ENCODE measurements at regions not wholly inside any gene's neighbourhood (a gene's known extent, or its start where the extent isn't known, plus 50 kb on each side); places are given as distances from the start of the nearest gene placed in this dataset.

- WGBS (ENCODE audit: low lambda C conversion rate, missing lambda C conversion rate), result 16% methylated on average over 1 of the region's 1 CpG
- no peaks in the 10 kb centered on the region for H3K27me3 ChIP-seq
- H4K20me1 ChIP-seq (ENCODE audit: insufficient read depth, poor library complexity, severe bottlenecking), result no peaks in the 10 kb centered on the region
- H3K4me1 ChIP-seq (ENCODE audit: insufficient read depth), result peaks cover 19% of the 10 kb centered on the region
- no peaks in the 10 kb centered on the region for H3K36me3 ChIP-seq (replicated peaks; ENCODE audit: insufficient read depth, low read depth)
- H3K9me2 ChIP-seq (replicated peaks; ENCODE audit: insufficient read depth), result no peaks in the 10 kb centered on the region
- H3K9me3 ChIP-seq (ENCODE audit: low read depth), result no peaks in the 10 kb centered on the region
- DNase-seq (ENCODE audit: low spot score), result no peak
- no peak overlapping the region for H3K27ac ChIP-seq
- no peak overlapping the region for H3K4me2 ChIP-seq
- H3K79me2 ChIP-seq, result no peaks in the 10 kb centered on the region
- TF ChIP-seq EZH2 (IDR thresholded peaks at IDR 0.05; ENCODE audit: borderline replicate concordance), result no peak
- no peak for TF ChIP-seq EZH2phosphoT487 (IDR thresholded peaks at IDR 0.05; ENCODE audit: low read depth, severe bottlenecking, unreplicated experiment)
- no peak for TF ChIP-seq CTCF (IDR thresholded peaks at IDR 0.05; ENCODE audit: poor library complexity)
- H3K4me3 ChIP-seq, result no peak overlapping the region
- no peak overlapping the region for H2AFZ ChIP-seq
Measured at GRCh38 chr2:5888126-5888525, 195.9 kb downstream of the SOX11 start.

- Histone ChIP-seq H3K4me2 (peak overlapping the region; percentile 14), H3K9me3 (ENCODE audit: low read depth) (no peaks in the 10 kb centered on the region), H3K4me3 (no peak overlapping the region), H4K20me1 (ENCODE audit: insufficient read depth, poor library complexity, severe bottlenecking) (no peaks in the 10 kb centered on the region), H3K9me2 (replicated peaks; ENCODE audit: insufficient read depth) (no peaks in the 10 kb centered on the region), H3K4me1 (ENCODE audit: insufficient read depth) (peaks cover 19% of the 10 kb centered on the region), H3K27ac (no peak overlapping the region), H2AFZ (no peak overlapping the region), H3K27me3 (no peaks in the 10 kb centered on the region), H3K79me2 (no peaks in the 10 kb centered on the region), H3K36me3 (replicated peaks; ENCODE audit: insufficient read depth, low read depth) (no peaks in the 10 kb centered on the region)
- DNase-seq (ENCODE audit: low spot score), result no peak
- 64% methylated on average over 5 of the region's 5 CpGs for WGBS (ENCODE audit: low lambda C conversion rate, missing lambda C conversion rate)
- TF ChIP-seq CTCF (IDR thresholded peaks at IDR 0.05; ENCODE audit: poor library complexity), result no peak
- TF ChIP-seq EZH2phosphoT487 (IDR thresholded peaks at IDR 0.05; ENCODE audit: low read depth, severe bottlenecking, unreplicated experiment), result no peak
- TF ChIP-seq EZH2 (IDR thresholded peaks at IDR 0.05; ENCODE audit: borderline replicate concordance), result no peak
Measured at GRCh38 chr2:5889519-5889918, 197.3 kb downstream of the SOX11 start.

- H3K4me1 ChIP-seq (ENCODE audit: insufficient read depth), result peaks cover 4% of the 10 kb centered on the region
- no peak overlapping the region for H3K27ac ChIP-seq
- no peak overlapping the region for H3K4me2 ChIP-seq
- H3K36me3 ChIP-seq (replicated peaks; ENCODE audit: insufficient read depth, low read depth), result no peaks in the 10 kb centered on the region
- H3K27me3 ChIP-seq, result no peaks in the 10 kb centered on the region
- TF ChIP-seq EZH2phosphoT487 (IDR thresholded peaks at IDR 0.05; ENCODE audit: low read depth, severe bottlenecking, unreplicated experiment), result no peak
- TF ChIP-seq EZH2 (IDR thresholded peaks at IDR 0.05; ENCODE audit: borderline replicate concordance), result no peak
- no peak for TF ChIP-seq CTCF (IDR thresholded peaks at IDR 0.05; ENCODE audit: poor library complexity)
- H3K9me3 ChIP-seq (ENCODE audit: low read depth), result no peaks in the 10 kb centered on the region
- no peaks in the 10 kb centered on the region for H3K79me2 ChIP-seq
- DNase-seq (ENCODE audit: low spot score), result no peak
- no peaks in the 10 kb centered on the region for H4K20me1 ChIP-seq (ENCODE audit: insufficient read depth, poor library complexity, severe bottlenecking)
- H3K4me3 ChIP-seq, result no peak overlapping the region
- WGBS (ENCODE audit: low lambda C conversion rate, missing lambda C conversion rate), result 84% methylated on average over 5 of the region's 5 CpGs
- H3K9me2 ChIP-seq (replicated peaks; ENCODE audit: insufficient read depth), result no peaks in the 10 kb centered on the region
- H2AFZ ChIP-seq, result no peak overlapping the region
Measured at GRCh38 chr2:5894355-5894754, 202.2 kb downstream of the SOX11 start.

- H3K4me3 ChIP-seq, result no peak overlapping the region
- H3K4me2 ChIP-seq, result no peak overlapping the region
- H3K4me1 ChIP-seq (ENCODE audit: insufficient read depth), result no peaks in the 10 kb centered on the region
- H3K79me2 ChIP-seq, result no peaks in the 10 kb centered on the region
- TF ChIP-seq EZH2 (IDR thresholded peaks at IDR 0.05; ENCODE audit: borderline replicate concordance), result no peak
- TF ChIP-seq EZH2phosphoT487 (IDR thresholded peaks at IDR 0.05; ENCODE audit: low read depth, severe bottlenecking, unreplicated experiment), result no peak
- no peak for TF ChIP-seq CTCF (IDR thresholded peaks at IDR 0.05; ENCODE audit: poor library complexity)
- H3K27ac ChIP-seq, result no peak overlapping the region
- H3K27me3 ChIP-seq, result no peaks in the 10 kb centered on the region
- no peak for DNase-seq (ENCODE audit: low spot score)
- WGBS (ENCODE audit: low lambda C conversion rate, missing lambda C conversion rate), result 98% methylated on average over 11 of the region's 11 CpGs
- no peaks in the 10 kb centered on the region for H3K36me3 ChIP-seq (replicated peaks; ENCODE audit: insufficient read depth, low read depth)
- no peaks in the 10 kb centered on the region for H4K20me1 ChIP-seq (ENCODE audit: insufficient read depth, poor library complexity, severe bottlenecking)
- H3K9me2 ChIP-seq (replicated peaks; ENCODE audit: insufficient read depth), result no peaks in the 10 kb centered on the region
- H2AFZ ChIP-seq, result no peak overlapping the region
- H3K9me3 ChIP-seq (ENCODE audit: low read depth), result no peaks in the 10 kb centered on the region
Measured at GRCh38 chr2:5895284-5895683, 203.1 kb downstream of the SOX11 start.

All from hepatocyte (in vitro differentiated cells).